Suprapubic skin (tissue), 4 donors: ENCODE measurements at regions not wholly inside any gene's neighbourhood (a gene's known extent, or its start where the extent isn't known, plus 50 kb on each side); places are given as distances from the start of the nearest gene placed in this dataset.

Experiments used
- EP300 ChIP-seq: sonication (generic); formaldehyde crosslinking; IDR thresholded peaks from one replicate; pipeline ENCODE4 v1.6.1; 2017; ENCODE audit warnings: antibody characterized with exemption
- POLR2A ChIP-seq, 2 donors: fragments of 450-650 bp; IDR thresholded peaks; one replicate each; pipeline ENCODE4 v1.6.1; 2017; ENCODE audit warnings: antibody characterized with exemption in 2 of 2, mild to moderate bottlenecking in 2 of 2, moderate library complexity in 2 of 2
- POLR2AphosphoS5 ChIP-seq, 3 donors: sonication (generic); formaldehyde crosslinking; IDR thresholded peaks; one replicate each; pipeline ENCODE4 v1.6.1; 2017; ENCODE audit warnings: antibody characterized with exemption in 3 of 3
- TF ChIP-seq, protein P1 (sequence below), 2 donors: fragments of 200-600 bp in 1 of 2; fragments of 450-650 bp in 1 of 2; sonication (generic) in 1 of 2; IDR thresholded peaks; one replicate each; pipeline ENCODE4 v1.5.1; 2016 to 2019; ENCODE audit warnings: antibody characterized with exemption in 2 of 2, mild to moderate bottlenecking in 1 of 2, moderate library complexity in 1 of 2

DNA sequence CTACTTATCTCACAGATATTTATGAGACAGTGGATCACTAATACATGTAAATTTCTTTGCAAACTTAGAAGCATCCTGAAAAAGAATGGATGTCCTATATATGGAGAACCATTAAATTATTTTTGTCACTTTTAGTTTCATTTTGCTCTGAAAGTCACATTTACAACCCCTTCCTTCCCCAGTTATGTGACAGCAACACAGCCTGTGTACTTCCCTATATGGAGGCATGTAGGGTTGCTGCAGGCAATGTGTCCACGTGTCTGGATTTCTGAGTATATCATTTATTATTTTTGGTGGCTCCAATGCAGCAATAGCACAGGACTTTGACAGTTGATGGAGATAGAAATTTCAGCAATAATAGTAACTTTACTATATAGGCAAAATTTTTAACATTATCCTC lies 156.4 kb downstream of the ST8SIA4 start:
- no peak for TF ChIP-seq POLR2AphosphoS5 (IDR thresholded peaks at IDR 0.05)
- TF ChIP-seq, protein P1, sequence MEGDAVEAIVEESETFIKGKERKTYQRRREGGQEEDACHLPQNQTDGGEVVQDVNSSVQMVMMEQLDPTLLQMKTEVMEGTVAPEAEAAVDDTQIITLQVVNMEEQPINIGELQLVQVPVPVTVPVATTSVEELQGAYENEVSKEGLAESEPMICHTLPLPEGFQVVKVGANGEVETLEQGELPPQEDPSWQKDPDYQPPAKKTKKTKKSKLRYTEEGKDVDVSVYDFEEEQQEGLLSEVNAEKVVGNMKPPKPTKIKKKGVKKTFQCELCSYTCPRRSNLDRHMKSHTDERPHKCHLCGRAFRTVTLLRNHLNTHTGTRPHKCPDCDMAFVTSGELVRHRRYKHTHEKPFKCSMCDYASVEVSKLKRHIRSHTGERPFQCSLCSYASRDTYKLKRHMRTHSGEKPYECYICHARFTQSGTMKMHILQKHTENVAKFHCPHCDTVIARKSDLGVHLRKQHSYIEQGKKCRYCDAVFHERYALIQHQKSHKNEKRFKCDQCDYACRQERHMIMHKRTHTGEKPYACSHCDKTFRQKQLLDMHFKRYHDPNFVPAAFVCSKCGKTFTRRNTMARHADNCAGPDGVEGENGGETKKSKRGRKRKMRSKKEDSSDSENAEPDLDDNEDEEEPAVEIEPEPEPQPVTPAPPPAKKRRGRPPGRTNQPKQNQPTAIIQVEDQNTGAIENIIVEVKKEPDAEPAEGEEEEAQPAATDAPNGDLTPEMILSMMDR (IDR thresholded peaks at IDR 0.05) = no peak
- no peak for TF ChIP-seq POLR2A (IDR thresholded peaks at IDR 0.05)
- TF ChIP-seq EP300 = no peak
